GM18505 (cell line): ENCODE measurements at regions not wholly inside any gene's neighbourhood (a gene's known extent, or its start where the extent isn't known, plus 50 kb on each side); places are given as distances from the start of the nearest gene placed in this dataset.

ENCODE experiments used
- ATAC-seq: cut with Tn5 transposase; IDR thresholded peaks from one replicate; pipeline ENCODE4 v1.9.1; 2021; ENCODE audit not compliant: unreplicated experiment
- POLR2A ChIP-seq: IDR thresholded peaks from 4 replicates; pipeline ENCODE4 v1.6.1; 2011; ENCODE audit warnings: borderline replicate concordance; ENCODE audit not compliant: insufficient read depth, insufficient read length; ENCODE audit errors: extremely low read depth

- no peak for ATAC-seq
- TF ChIP-seq POLR2A = no peak
These were observed 239.4 kb downstream of the DLL1 start for GRCh38 chr6:170051229-170052172.

GRCh38 chr6:170050591-170051041 is 240.3 kb downstream of the DLL1 start:
- ATAC-seq = no peak
- no peak for TF ChIP-seq POLR2A

- ATAC-seq = no peak
- TF ChIP-seq POLR2A = no peak
These were observed 241.0 kb downstream of the DLL1 start for GRCh38 chr6:170049641-170050561.

- TF ChIP-seq POLR2A = no peak
- no peak for ATAC-seq
These were observed 242.1 kb downstream of the DLL1 start for GRCh38 chr6:170048615-170049256.

- ATAC-seq = no peak
- no peak for TF ChIP-seq POLR2A
These were observed 243.1 kb downstream of the DLL1 start for GRCh38 chr6:170047823-170048222.

GRCh38 chr6:170046791-170047626 is 243.9 kb downstream of the DLL1 start:
- no peak for TF ChIP-seq POLR2A
- ATAC-seq = no peak

GRCh38 chr6:170045981-170046667 is 244.8 kb downstream of the DLL1 start:
- no peak for ATAC-seq
- no peak for TF ChIP-seq POLR2A

GRCh38 chr6:170045563-170045960 is 245.3 kb downstream of the DLL1 start:
- TF ChIP-seq POLR2A = no peak
- ATAC-seq = no peak

- ATAC-seq = no peak
- no peak for TF ChIP-seq POLR2A
These were observed 245.9 kb downstream of the DLL1 start for GRCh38 chr6:170044836-170045562.

- no peak for ATAC-seq
- TF ChIP-seq POLR2A = no peak
These were observed 246.7 kb downstream of the DLL1 start for GRCh38 chr6:170043881-170044790.

- TF ChIP-seq POLR2A = no peak
- no peak for ATAC-seq
These were observed 247.6 kb downstream of the DLL1 start for GRCh38 chr6:170043150-170043819.
